MCF 10A (cell line): ENCODE measurements at regions not wholly inside any gene's neighbourhood (a gene's known extent, or its start where the extent isn't known, plus 50 kb on each side); places are given as distances from the start of the nearest gene placed in this dataset.

ENCODE experiments used
- BruUV-seq: library from RNA; stranded (reverse); fragments of 400-500 nt; replicated peaks from 2 replicates; lab custom pipeline; 2021; lab: Mats Ljungman, UMichigan
- CTCF ChIA-PET: fragments of 300-600 bp; sonication (Branson Sonifier 250); formaldehyde crosslinking; extraction: SDS; loops from one replicate; lab custom pipeline; 2021; ENCODE audit warnings: antibody characterized with exemption, inconsistent platforms; lab: Yijun Ruan, JAX
- POLR2A ChIA-PET: fragments of 300-600, 350-650 bp; sonication (Branson Sonifier 250); formaldehyde crosslinking; extraction: SDS; loops from one replicate; lab custom pipeline; 2020; ENCODE audit warnings: antibody characterized with exemption, inconsistent platforms; lab: Yijun Ruan, JAX
- DNase-seq: peaks from one replicate; pipeline ENCODE4 v3.0.0-alpha.2; 2018; ENCODE audit not compliant: unreplicated experiment
- H3K27ac Mint-ChIP-seq: one replicate; pipeline ENCODE4 v1.8.0; 2022; ENCODE audit warnings: mild to moderate bottlenecking, low read depth, mixed read lengths; ENCODE audit not compliant: unreplicated experiment
- H3K27me3 Mint-ChIP-seq: one replicate; pipeline ENCODE4 v1.8.0; 2022; ENCODE audit warnings: mixed read lengths; ENCODE audit not compliant: insufficient read depth, unreplicated experiment
- H3K36me3 Mint-ChIP-seq: one replicate; pipeline ENCODE4 v1.8.0; 2022; ENCODE audit warnings: mild to moderate bottlenecking, moderate library complexity, mixed read lengths; ENCODE audit not compliant: insufficient read depth, unreplicated experiment
- H3K4me1 Mint-ChIP-seq: one replicate; pipeline ENCODE4 v1.8.0; 2022; ENCODE audit warnings: mixed read lengths; ENCODE audit not compliant: insufficient read depth, unreplicated experiment
- H3K4me3 Mint-ChIP-seq: one replicate; pipeline ENCODE4 v1.8.0; 2022; ENCODE audit warnings: mild to moderate bottlenecking, moderate library complexity, mixed read lengths; ENCODE audit not compliant: unreplicated experiment
- H3K9me3 Mint-ChIP-seq: one replicate; pipeline ENCODE4 v1.8.0; 2022; ENCODE audit warnings: mixed read lengths; ENCODE audit not compliant: unreplicated experiment
- CTCF ChIP-seq: fragments of 200-600 bp; IDR thresholded peaks from one replicate; pipeline ENCODE4 v1.8.0; 2022; ENCODE audit warnings: antibody characterized with exemption, mild to moderate bottlenecking; ENCODE audit not compliant: unreplicated experiment
- intact Hi-C: fragments of 100-400 bp; cut with micrococcal nuclease; formaldehyde crosslinking; loops from 2 replicates; pipeline ENCODE4 v1.14.1; 2022

DNA sequence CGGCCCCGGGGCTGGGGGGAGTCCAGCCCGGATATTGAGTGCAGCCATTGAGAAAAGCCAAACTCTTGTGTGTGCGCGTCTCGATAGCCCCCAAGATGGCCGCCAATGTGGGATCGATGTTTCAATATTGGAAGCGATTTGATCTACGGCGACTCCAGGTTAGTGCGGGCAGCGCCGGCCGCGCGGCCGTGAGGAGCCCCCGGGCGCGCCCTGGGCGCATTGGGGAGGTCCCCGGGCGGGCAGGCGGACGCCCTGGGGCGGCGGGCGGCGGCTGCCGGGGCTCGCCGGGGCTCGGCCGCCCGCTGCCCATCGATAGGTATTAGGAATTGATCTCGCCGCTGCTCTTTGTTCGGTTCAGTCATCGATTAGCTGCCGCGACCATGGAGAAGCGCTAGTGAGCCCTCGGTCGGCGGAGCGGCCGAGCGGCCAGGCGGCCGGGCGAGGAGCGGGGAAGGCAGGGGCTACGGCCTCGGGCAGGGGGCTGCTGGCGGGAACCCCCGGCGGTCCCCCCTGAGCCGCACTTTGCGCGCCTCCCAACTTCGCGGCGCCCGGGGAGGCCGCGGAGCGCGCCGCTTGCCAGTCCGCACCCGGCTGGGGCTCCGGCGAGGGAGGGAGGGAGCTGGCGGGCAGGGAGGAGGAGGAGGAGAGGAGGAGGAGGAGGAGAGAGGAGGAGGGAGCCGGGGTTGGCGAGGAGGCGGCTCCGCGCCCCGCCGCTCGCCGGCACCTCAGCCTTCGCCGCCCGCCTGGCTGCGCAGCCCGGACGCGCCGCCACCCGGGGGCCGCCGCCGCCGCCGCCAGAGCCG lies 113.9 kb upstream of the MYL2 start, which contains the start of gene CUX2:
TSS of gene CUX2 (plus strand) at position 83 of the 803 bp plus-strand sequence.
- ChIA-PET POLR2A (no interaction called here), CTCF (no interaction called here)
- peaks cover 12% of the 10 kb centered on the region for H3K4me1 Mint-ChIP-seq
- intact Hi-C loops = no loop called here
- no peaks in the 10 kb centered on the region for H3K9me3 Mint-ChIP-seq
- H3K27ac Mint-ChIP-seq = no peak within 1 kb of the TSS
- peak within 1 kb of the TSS; percentile 85 for H3K4me3 Mint-ChIP-seq
- TF ChIP-seq CTCF = no peak
- no peaks in the 10 kb centered on the region for H3K36me3 Mint-ChIP-seq
- BruUV-seq = no TSS peak
- H3K27me3 Mint-ChIP-seq = peaks cover 76% of the 10 kb centered on the region
- no peak for DNase-seq

- TF ChIP-seq CTCF = peak; percentile 22
- BruUV-seq = no TSS peak
- Mint-ChIP-seq H3K4me3 (peak overlapping the region; percentile 49), H3K27ac (no peak overlapping the region), H3K9me3 (no peaks in the 10 kb centered on the region), H3K36me3 (no peaks in the 10 kb centered on the region), H3K27me3 (peaks cover 68% of the 10 kb centered on the region), H3K4me1 (peaks cover 12% of the 10 kb centered on the region)
- POLR2A ChIA-PET = no interaction called here
- DNase-seq = no peak
- CTCF ChIA-PET = interaction anchor here (1.2 kb wide), 1 partner anchor 10 kb away, joined by 3 read pairs; no protein-coding TSS in a partner anchor
- intact Hi-C loops = no loop called here
These were observed 113.1 kb upstream of the MYL2 start for GRCh38 chr12:111033281-111034082.

DNA sequence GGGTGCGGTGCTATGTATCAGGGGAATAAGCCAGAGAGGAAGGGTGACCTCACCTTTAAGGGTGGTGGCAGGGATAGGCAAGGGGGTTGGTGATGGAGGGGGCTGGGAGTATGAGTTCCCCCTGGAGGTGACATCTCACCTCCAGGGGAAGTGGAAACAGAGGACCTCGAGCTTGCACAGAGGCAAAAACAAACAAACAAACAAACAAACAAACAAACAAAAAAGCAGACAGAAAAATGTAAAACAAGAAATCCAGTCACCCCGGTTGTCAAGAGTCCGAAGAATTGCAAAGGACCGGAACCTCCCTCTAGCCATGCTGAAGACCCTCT lies 112.2 kb upstream of the MYL2 start:
- POLR2A ChIA-PET = no interaction called here
- Mint-ChIP-seq H3K4me3 (peak overlapping the region; percentile 20), H3K9me3 (no peaks in the 10 kb centered on the region), H3K36me3 (no peaks in the 10 kb centered on the region), H3K27me3 (peaks cover 63% of the 10 kb centered on the region), H3K27ac (no peak overlapping the region), H3K4me1 (peaks cover 12% of the 10 kb centered on the region)
- DNase-seq = no peak
- CTCF ChIA-PET = interaction anchor here (0.7 to 1.2 kb wide), 2 partner anchors 9 to 763 kb away, joined by 3 read pairs; no protein-coding TSS in a partner anchor
- intact Hi-C loops = no loop called here
- no TSS peak for BruUV-seq
- no peak for TF ChIP-seq CTCF
